K562 (cell line): ENCODE measurements at regions not wholly inside any gene's neighbourhood (a gene's known extent, or its start where the extent isn't known, plus 50 kb on each side); places are given as distances from the start of the nearest gene placed in this dataset.

Experiments used
- ATAC-seq: fragments of 200-7000 bp; cut with Tn5 transposase; 3 replicates; pipeline ENCODE4 v1.9.1; 2020; ENCODE audit warnings: moderate library complexity
- BruUV-seq: library from RNA; stranded (reverse); fragments of 400-500 nt; replicated peaks from 2 replicates; lab custom pipeline; 2021; lab: Mats Ljungman, UMichigan
- CTCF ChIA-PET: fragments of 300-600 bp; formaldehyde crosslinking; extraction: SDS; loops from one replicate; lab custom pipeline; 2021; ENCODE audit warnings: low intra/inter-chr PET ratio; lab: Yijun Ruan, JAX
- POLR2A ChIA-PET: fragments of 300-600, 350-650 bp; sonication (Branson Sonifier 250); formaldehyde crosslinking; extraction: SDS; loops from one replicate; lab custom pipeline; 2021; ENCODE audit warnings: antibody characterized with exemption, inconsistent platforms; lab: Yijun Ruan, JAX
- DNase-seq, 4 experiments: peaks; one replicate each; pipeline versions ENCODE4 v3.0.0 to v3.0.0-alpha.2; 2011 to 2018; ENCODE audit warnings: low spot score in 3 of 4, mixed read lengths in 3 of 4; ENCODE audit errors: extremely low read depth in 1 of 4
- FAIRE-seq: peaks from 2 replicates; lab custom pipeline; 2011; peaks lifted over from hg19 to GRCh38; lab: Jason Lieb, UNC
- H2AFZ ChIP-seq: 2 replicates; pipeline ENCODE4 v1.6.0; 2011; ENCODE audit warnings: low read depth, low read length, control low read depth, inconsistent platforms
- H3K27ac ChIP-seq: fragments of 200-600 bp; 3 replicates; pipeline ENCODE4 v1.8.0; 2011; ENCODE audit warnings: low read depth, mild to moderate bottlenecking, control low read depth, inconsistent platforms, low read length, moderate library complexity, mixed read lengths; ENCODE audit errors: extremely low read depth
- H3K27me3 ChIP-seq, 2 experiments: fragments of 300-600 bp in 1 of 2; 2 replicates in 1 of 2; 3 replicates in 1 of 2; pipeline versions ENCODE4 v1.6.0 to v1.8.0; 2011; ENCODE audit warnings: inconsistent platforms in 2 of 2, low read length in 2 of 2, mild to moderate bottlenecking in 1 of 2, mixed read lengths in 1 of 2, moderate library complexity in 1 of 2; ENCODE audit not compliant: control insufficient read depth in 2 of 2, insufficient read depth in 2 of 2
- H3K36me3 ChIP-seq: fragments of 300-600 bp; 3 replicates; pipeline ENCODE4 v1.8.0; 2011; ENCODE audit warnings: mild to moderate bottlenecking, low read length, inconsistent platforms; ENCODE audit not compliant: control insufficient read depth, insufficient read depth
- H3K4me1 ChIP-seq, 2 experiments: fragments of 200-600 bp in 1 of 2; replicated peaks in 1 of 2; 2 replicates in 1 of 2; 3 replicates in 1 of 2; pipeline versions ENCODE4 v1.5.1 to v1.8.0; 2011; ENCODE audit warnings: inconsistent platforms in 2 of 2, low read length in 2 of 2, mild to moderate bottlenecking in 1 of 2, mixed read lengths in 1 of 2, moderate library complexity in 1 of 2; ENCODE audit not compliant: control insufficient read depth in 2 of 2, insufficient read depth in 2 of 2
- H3K4me2 ChIP-seq: 2 replicates; pipeline ENCODE4 v1.6.1; 2011; ENCODE audit warnings: low read length, control low read depth, inconsistent platforms, mixed read lengths; ENCODE audit not compliant: insufficient read depth
- H3K4me3 ChIP-seq: fragments of 200-600 bp; sonication (generic), shearing (Covaris generic); 2 replicates; pipeline ENCODE4 v1.5.1; 2016; ENCODE audit warnings: control low read depth, inconsistent platforms
- H3K79me2 ChIP-seq: fragments of 200-600 bp; 3 replicates; pipeline ENCODE4 v1.8.0; 2011; ENCODE audit warnings: low read length, inconsistent platforms; ENCODE audit not compliant: control insufficient read depth, insufficient read depth
- H3K9ac ChIP-seq, 2 experiments: 2 replicates each; pipeline versions ENCODE4 v1.6.0 to v1.6.1; 2011; ENCODE audit warnings: low read depth in 2 of 2, low read length in 2 of 2, control low read depth in 1 of 2, inconsistent platforms in 1 of 2, mild to moderate bottlenecking in 1 of 2, mixed read lengths in 1 of 2; ENCODE audit not compliant: insufficient read depth in 1 of 2
- H3K9me1 ChIP-seq: one replicate; pipeline ENCODE4 v1.6.0; 2011; ENCODE audit warnings: inconsistent platforms, mild to moderate bottlenecking, low read length, moderate library complexity; ENCODE audit not compliant: control insufficient read depth, insufficient read depth
- H3K9me3 ChIP-seq: replicated peaks from 2 replicates; pipeline ENCODE4 v1.5.1; 2011; ENCODE audit warnings: low read depth, low read length, inconsistent platforms; ENCODE audit not compliant: control insufficient read depth, insufficient read depth
- H4K20me1 ChIP-seq: replicated peaks from 2 replicates; pipeline ENCODE4 v1.6.1; 2011; ENCODE audit warnings: low read length, inconsistent platforms, mixed read lengths; ENCODE audit not compliant: control insufficient read depth, insufficient read depth
- BRF1 ChIP-seq: IDR thresholded peaks from 3 replicates; pipeline ENCODE4 v1.6.1; 2011; ENCODE audit warnings: borderline replicate concordance, mild to moderate bottlenecking; ENCODE audit not compliant: insufficient read length; ENCODE audit errors: extremely low read depth
- CEBPZ ChIP-seq: fragments of 150-350 bp; IDR thresholded peaks from 2 replicates; pipeline ENCODE4 v1.6.1; 2014; ENCODE audit warnings: low read depth, mild to moderate bottlenecking, low read length, borderline replicate concordance
- EGR1 ChIP-seq: fragments of 450-650 bp; conservative IDR thresholded peaks from 2 replicates; pipeline ENCODE4 v1.6.1; 2017; ENCODE audit warnings: mild to moderate bottlenecking
- MLX ChIP-seq, 2 experiments: fragments of 450-650 bp in 1 of 2; sonication (generic) in 1 of 2; formaldehyde crosslinking; conservative IDR thresholded peaks; 2 replicates each; pipeline versions ENCODE4 v1.4.0 to v1.8.1; 2020 to 2022; ENCODE audit warnings: mild to moderate bottlenecking in 1 of 2, missing genetic modification reagents in 1 of 2
- POLR2H ChIP-seq: IDR thresholded peaks from 2 replicates; pipeline ENCODE4 v1.6.1; 2016; ENCODE audit warnings: missing genetic modification characterization, low read depth, mild to moderate bottlenecking, control low read depth, missing compliant biosample characterization, moderate library complexity
- SIX5 ChIP-seq, 2 experiments: IDR thresholded peaks; 2 replicates each; pipeline ENCODE4 v1.6.1; 2011; ENCODE audit warnings: low read length in 2 of 2, borderline replicate concordance in 1 of 2, low read depth in 1 of 2, mild to moderate bottlenecking in 1 of 2, moderate library complexity in 1 of 2; ENCODE audit not compliant: insufficient read depth in 1 of 2
- TEAD2 ChIP-seq: fragments of 450-650 bp; IDR thresholded peaks from 2 replicates; pipeline ENCODE4 v1.6.1; 2016; ENCODE audit warnings: missing genetic modification characterization, control low read depth, missing compliant biosample characterization
- XRCC4 ChIP-seq: IDR thresholded peaks from one replicate; pipeline ENCODE4 v1.6.1; 2011; ENCODE audit not compliant: insufficient read depth, insufficient read length; ENCODE audit errors: extremely low read depth
- YY1 ChIP-seq, 3 experiments: IDR thresholded peaks; 2 replicates each; pipeline ENCODE4 v1.6.1; 2011; ENCODE audit warnings: low read length in 2 of 3, mild to moderate bottlenecking in 2 of 3, moderate library complexity in 2 of 3, borderline replicate concordance in 1 of 3, control low read depth in 1 of 3, low read depth in 1 of 3; ENCODE audit not compliant: insufficient read depth in 3 of 3, insufficient replicate concordance in 2 of 3, control insufficient read depth in 1 of 3, insufficient read length in 1 of 3; ENCODE audit errors: extremely low read depth in 1 of 3
- ZNF609 ChIP-seq: sonication (generic); formaldehyde crosslinking; IDR thresholded peaks from 2 replicates; pipeline ENCODE4 v1.8.1; 2023; ENCODE audit warnings: missing genetic modification reagents, mild to moderate bottlenecking, borderline replicate concordance
- in situ Hi-C: fragments of 300-500 bp; cut with MboI; formaldehyde crosslinking; loops from 4 replicates; pipeline ENCODE4 v1.15.0; 2018; ENCODE audit warnings: inconsistent platforms, mixed read lengths
- intact Hi-C: fragments of 100-400 bp; cut with micrococcal nuclease; formaldehyde crosslinking; loops from 2 replicates; pipeline ENCODE4 v1.14.2; 2022

GRCh38 chrX:108892501-108892900 is 156.1 kb upstream of the IRS4 start (continued):
- no peak for TF ChIP-seq ZNF609 (CRISPR knock-in tag)

GRCh38 chrX:108875548-108875947 is 139.2 kb upstream of the IRS4 start:
- no peak for DNase-seq
- Histone ChIP-seq H3K4me2 (no peak overlapping the region), H2AFZ (no peak overlapping the region), H3K36me3 (no peaks in the 10 kb centered on the region), H3K9me3 (no peaks in the 10 kb centered on the region), H3K4me3 (no peak overlapping the region), H3K27ac (no peak overlapping the region), H3K27me3 (no peaks in the 10 kb centered on the region), H3K9ac (no peak overlapping the region), H4K20me1 (no peaks in the 10 kb centered on the region), H3K4me1 (no peaks in the 10 kb centered on the region), H3K9me1 (no peaks in the 10 kb centered on the region), H3K79me2 (no peaks in the 10 kb centered on the region)
- CTCF ChIA-PET, result no interaction called here
- intact Hi-C loops, result no loop called here
- in situ Hi-C loops, result no loop called here
- no peak for FAIRE-seq
- ATAC-seq, result no peak
- POLR2A ChIA-PET, result no interaction called here
- BruUV-seq, result no TSS peak
- TF ChIP-seq TEAD2 (tag), result no peak
- TF ChIP-seq XRCC4, result no peak
- no peak for TF ChIP-seq YY1 (IDR thresholded peaks at IDR 0.05; ENCODE audit: borderline replicate concordance in 1 of 3, control insufficient read depth in 1 of 3, extremely low read depth in 1 of 3, insufficient read depth in 3 of 3, insufficient read length in 1 of 3, insufficient replicate concordance in 2 of 3, low read depth in 1 of 3, low read length in 2 of 3)
- TF ChIP-seq POLR2H, result no peak
- no peak for TF ChIP-seq CEBPZ
- no peak for TF ChIP-seq MLX (CRISPR knock-in tag; conservative IDR thresholded peaks at IDR 0.05)
- no peak for TF ChIP-seq SIX5 (IDR thresholded peaks at IDR 0.05; ENCODE audit: borderline replicate concordance in 1 of 2, insufficient read depth in 1 of 2, low read depth in 1 of 2, low read length in 2 of 2)
- no peak for TF ChIP-seq EGR1
- no peak for TF ChIP-seq BRF1
